Caco-2 (cell line): ENCODE measurements at regions not wholly inside any gene's neighbourhood (a gene's known extent, or its start where the extent isn't known, plus 50 kb on each side); places are given as distances from the start of the nearest gene placed in this dataset.

ENCODE experiments used
- BruUV-seq: library from RNA; stranded (reverse); fragments of 400-500 nt; replicated peaks from 2 replicates; lab custom pipeline; 2021; lab: Mats Ljungman, UMichigan
- CTCF ChIA-PET: fragments of 300-600 bp; sonication (Branson Sonifier 250); formaldehyde crosslinking; loops from one replicate; lab custom pipeline; 2022; ENCODE audit warnings: antibody characterized with exemption; lab: Charles Lee
- POLR2A ChIA-PET: fragments of 300-600 bp; sonication (Branson Sonifier 250); formaldehyde crosslinking; loops from one replicate; lab custom pipeline; 2022; ENCODE audit warnings: antibody characterized with exemption; lab: Charles Lee
- DNase-seq, 2 experiments: peaks; one replicate each; pipeline versions ENCODE4 v3.0.0 to v3.0.0-alpha.2; 2020 to 2022
- H3K27me3 ChIP-seq: replicated peaks from 2 replicates; pipeline ENCODE4 v1.6.0; 2011; ENCODE audit warnings: low read length; ENCODE audit not compliant: control insufficient read depth, insufficient read depth
- H3K36me3 ChIP-seq: 2 replicates; pipeline ENCODE4 v1.5.1; 2011; ENCODE audit warnings: low read length; ENCODE audit not compliant: control insufficient read depth, insufficient read depth
- H3K4me1 ChIP-seq: fragments of 250-450 bp; sonication (Bioruptor Pico); 2 replicates; pipeline ENCODE4 v1.5.1; 2020; ENCODE audit warnings: mild to moderate bottlenecking
- H3K4me3 ChIP-seq: 2 replicates; pipeline ENCODE4 v1.5.1; 2011; ENCODE audit warnings: low read depth, mild to moderate bottlenecking, control low read depth, low read length
- H3K9me3 ChIP-seq: fragments of 250-450 bp; sonication (Bioruptor Pico); 2 replicates; pipeline ENCODE4 v1.5.1; 2020; ENCODE audit warnings: mild to moderate bottlenecking, moderate library complexity
- H3K27ac Mint-ChIP-seq: one replicate; pipeline ENCODE4 v1.8.0; 2022; ENCODE audit warnings: mixed read lengths; ENCODE audit not compliant: unreplicated experiment
- H3K27me3 Mint-ChIP-seq: one replicate; pipeline ENCODE4 v1.8.0; 2022; ENCODE audit warnings: mixed read lengths; ENCODE audit not compliant: insufficient read depth, unreplicated experiment
- H3K36me3 Mint-ChIP-seq: one replicate; pipeline ENCODE4 v1.8.0; 2022; ENCODE audit warnings: mild to moderate bottlenecking, mixed read lengths; ENCODE audit not compliant: insufficient read depth, unreplicated experiment
- H3K4me1 Mint-ChIP-seq: one replicate; pipeline ENCODE4 v1.8.0; 2022; ENCODE audit warnings: low read depth, mixed read lengths; ENCODE audit not compliant: unreplicated experiment
- H3K4me3 Mint-ChIP-seq: one replicate; pipeline ENCODE4 v1.8.0; 2022; ENCODE audit warnings: mild to moderate bottlenecking, moderate library complexity, mixed read lengths; ENCODE audit not compliant: unreplicated experiment
- H3K9me3 Mint-ChIP-seq: one replicate; pipeline ENCODE4 v1.8.0; 2022; ENCODE audit warnings: mixed read lengths; ENCODE audit not compliant: unreplicated experiment
- intact Hi-C: fragments of 100-400 bp; cut with micrococcal nuclease; formaldehyde crosslinking; loops from one replicate; pipeline ENCODE4 v1.10.0; 2022; ENCODE audit not compliant: unreplicated experiment
- TF ChIP-seq, protein P1 (sequence below), 2 experiments: fragments of 200-600 bp in 1 of 2; IDR thresholded peaks; 1 replicate in 1 of 2; 2 replicates in 1 of 2; pipeline versions ENCODE4 v1.5.1 to v1.8.0; 2011 to 2022; ENCODE audit warnings: antibody characterized with exemption in 1 of 2, control low read depth in 1 of 2, inconsistent platforms in 1 of 2, low read depth in 1 of 2, low read length in 1 of 2, mild to moderate bottlenecking in 1 of 2, moderate library complexity in 1 of 2; ENCODE audit not compliant: insufficient read depth in 1 of 2, severe bottlenecking in 1 of 2, unreplicated experiment in 1 of 2

DNA sequence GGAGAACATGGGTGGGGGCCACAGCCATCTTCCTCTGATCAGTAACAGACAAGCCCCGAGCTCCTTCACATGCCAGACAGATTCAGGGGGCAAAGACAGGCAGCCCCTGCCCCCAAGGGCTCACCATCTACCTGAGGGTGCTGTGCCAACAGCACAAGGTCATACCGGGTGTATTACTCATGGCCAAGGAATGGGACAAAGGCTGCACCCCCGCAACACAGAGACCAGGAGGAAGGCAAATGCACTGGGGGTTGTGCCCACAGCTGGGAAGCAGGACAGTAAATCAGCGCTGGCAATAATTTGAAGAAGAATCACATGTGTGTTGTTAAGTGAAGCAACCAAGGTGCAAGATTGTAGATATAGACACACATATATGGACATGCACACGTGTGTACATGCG is 137.1 kb downstream of the C16orf95 start:
- Mint-ChIP-seq H3K36me3 (no peaks in the 10 kb centered on the region), H3K4me3 (no peak overlapping the region), H3K27ac (no peak overlapping the region), H3K4me1 (no peaks in the 10 kb centered on the region), H3K9me3 (no peaks in the 10 kb centered on the region), H3K27me3 (peaks cover 21% of the 10 kb centered on the region)
- ChIA-PET CTCF (no interaction called here), POLR2A (no interaction called here)
- H3K4me1 ChIP-seq, result no peaks in the 10 kb centered on the region
- BruUV-seq, result no TSS peak
- no peak for DNase-seq
- H3K4me3 ChIP-seq, result no peak overlapping the region
- no peaks in the 10 kb centered on the region for H3K27me3 ChIP-seq
- no peaks in the 10 kb centered on the region for H3K9me3 ChIP-seq
- intact Hi-C loops, result no loop called here
- H3K36me3 ChIP-seq, result no peaks in the 10 kb centered on the region
- TF ChIP-seq, protein P1, sequence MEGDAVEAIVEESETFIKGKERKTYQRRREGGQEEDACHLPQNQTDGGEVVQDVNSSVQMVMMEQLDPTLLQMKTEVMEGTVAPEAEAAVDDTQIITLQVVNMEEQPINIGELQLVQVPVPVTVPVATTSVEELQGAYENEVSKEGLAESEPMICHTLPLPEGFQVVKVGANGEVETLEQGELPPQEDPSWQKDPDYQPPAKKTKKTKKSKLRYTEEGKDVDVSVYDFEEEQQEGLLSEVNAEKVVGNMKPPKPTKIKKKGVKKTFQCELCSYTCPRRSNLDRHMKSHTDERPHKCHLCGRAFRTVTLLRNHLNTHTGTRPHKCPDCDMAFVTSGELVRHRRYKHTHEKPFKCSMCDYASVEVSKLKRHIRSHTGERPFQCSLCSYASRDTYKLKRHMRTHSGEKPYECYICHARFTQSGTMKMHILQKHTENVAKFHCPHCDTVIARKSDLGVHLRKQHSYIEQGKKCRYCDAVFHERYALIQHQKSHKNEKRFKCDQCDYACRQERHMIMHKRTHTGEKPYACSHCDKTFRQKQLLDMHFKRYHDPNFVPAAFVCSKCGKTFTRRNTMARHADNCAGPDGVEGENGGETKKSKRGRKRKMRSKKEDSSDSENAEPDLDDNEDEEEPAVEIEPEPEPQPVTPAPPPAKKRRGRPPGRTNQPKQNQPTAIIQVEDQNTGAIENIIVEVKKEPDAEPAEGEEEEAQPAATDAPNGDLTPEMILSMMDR (IDR thresholded peaks at IDR 0.05; ENCODE audit: insufficient read depth in 1 of 2, low read depth in 1 of 2, low read length in 1 of 2, severe bottlenecking in 1 of 2, unreplicated experiment in 1 of 2), result no peak

DNA sequence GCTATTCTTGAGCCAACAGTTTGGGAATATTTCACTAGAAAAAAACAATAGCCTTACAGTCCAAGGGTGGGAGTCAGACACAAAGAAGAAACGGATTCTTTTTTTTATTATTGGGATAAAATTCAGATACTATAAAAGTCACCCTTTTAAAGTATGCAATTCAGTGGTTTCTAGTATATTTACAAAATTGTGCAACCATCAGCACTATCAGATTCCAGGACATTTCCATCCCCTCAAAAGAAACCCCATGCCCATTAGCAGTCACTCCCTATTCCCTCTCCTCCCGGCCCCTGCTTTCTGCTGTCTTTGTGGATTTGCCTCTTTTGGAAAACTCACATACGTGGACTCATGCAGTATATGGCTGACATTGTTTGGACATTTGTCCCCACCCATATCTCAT is 134.4 kb downstream of the C16orf95 start:
- H3K4me3 ChIP-seq, result no peak overlapping the region
- Mint-ChIP-seq H3K4me3 (no peak overlapping the region), H3K36me3 (no peaks in the 10 kb centered on the region), H3K9me3 (peaks cover 13% of the 10 kb centered on the region), H3K27me3 (peaks cover 14% of the 10 kb centered on the region), H3K27ac (no peak overlapping the region), H3K4me1 (no peaks in the 10 kb centered on the region)
- intact Hi-C loops, result no loop called here
- TF ChIP-seq, protein P1 (IDR thresholded peaks at IDR 0.05; ENCODE audit: insufficient read depth in 1 of 2, low read depth in 1 of 2, low read length in 1 of 2, severe bottlenecking in 1 of 2, unreplicated experiment in 1 of 2), result no peak
- ChIA-PET CTCF (no interaction called here), POLR2A (no interaction called here)
- no peaks in the 10 kb centered on the region for H3K27me3 ChIP-seq
- BruUV-seq, result no TSS peak
- peaks cover 10% of the 10 kb centered on the region for H3K9me3 ChIP-seq
- no peaks in the 10 kb centered on the region for H3K4me1 ChIP-seq
- no peak for DNase-seq
- no peaks in the 10 kb centered on the region for H3K36me3 ChIP-seq

DNA sequence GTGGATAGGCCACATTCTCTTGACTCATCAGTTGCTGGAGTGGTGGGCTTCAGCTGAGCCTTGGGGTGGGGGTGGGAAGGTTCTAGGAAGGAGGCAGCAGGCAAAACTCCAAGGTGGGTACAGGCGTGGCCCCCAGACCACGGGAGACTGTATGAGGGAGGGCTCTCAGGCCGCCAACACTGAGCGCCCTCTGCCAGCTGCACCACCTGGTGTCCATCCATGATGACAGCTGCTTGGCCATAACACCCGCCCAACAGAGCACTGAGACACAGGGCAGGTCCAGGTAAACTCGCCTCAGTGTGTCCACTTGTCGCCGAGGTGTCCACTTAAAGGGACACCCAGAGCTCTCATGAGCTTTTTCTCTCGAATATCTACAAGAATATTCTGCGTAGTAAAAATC is 133.5 kb downstream of the C16orf95 start:
- Mint-ChIP-seq H3K27ac (no peak overlapping the region), H3K27me3 (peaks cover 10% of the 10 kb centered on the region), H3K4me1 (no peaks in the 10 kb centered on the region), H3K36me3 (no peaks in the 10 kb centered on the region), H3K9me3 (peaks cover 20% of the 10 kb centered on the region), H3K4me3 (no peak overlapping the region)
- intact Hi-C loops, result no loop called here
- Histone ChIP-seq H3K4me3 (no peak overlapping the region), H3K27me3 (no peaks in the 10 kb centered on the region), H3K4me1 (no peaks in the 10 kb centered on the region), H3K9me3 (peaks cover 15% of the 10 kb centered on the region), H3K36me3 (no peaks in the 10 kb centered on the region)
- TF ChIP-seq, protein P1 (IDR thresholded peaks at IDR 0.05; ENCODE audit: insufficient read depth in 1 of 2, low read depth in 1 of 2, low read length in 1 of 2, severe bottlenecking in 1 of 2, unreplicated experiment in 1 of 2), result no peak
- DNase-seq, result no peak
- ChIA-PET POLR2A (no interaction called here), CTCF (no interaction called here)
- BruUV-seq, result no TSS peak
